B cell (primary cell): ENCODE measurements at regions not wholly inside any gene's neighbourhood (a gene's known extent, or its start where the extent isn't known, plus 50 kb on each side); places are given as distances from the start of the nearest gene placed in this dataset.

ENCODE experiments used
- ATAC-seq: fragments of 200-7000 bp; cut with Tn5 transposase; one replicate; pipeline ENCODE4 v1.10.0; 2021; ENCODE audit warnings: low read depth, mild to moderate bottlenecking, moderate number of reproducible peaks, moderate library complexity
- CTCF ChIA-PET: fragments of 350-600 bp; sonication (Branson Sonifier 250); formaldehyde crosslinking; loops from one replicate; lab custom pipeline; 2021; ENCODE audit warnings: antibody characterized with exemption, inconsistent platforms; lab: Charles Lee
- POLR2A ChIA-PET: fragments of 350-600 bp; sonication (Branson Sonifier 250); formaldehyde crosslinking; loops from one replicate; lab custom pipeline; 2021; ENCODE audit warnings: antibody characterized with exemption; lab: Charles Lee
- DNase-seq: peaks from one replicate; pipeline ENCODE4 v3.0.0; 2013
- H2AFZ ChIP-seq: 2 replicates; pipeline ENCODE4 v1.6.1; 2012; ENCODE audit warnings: mild to moderate bottlenecking, low read depth, low read length; ENCODE audit not compliant: insufficient read depth, poor library complexity, severe bottlenecking
- H3K27ac ChIP-seq, 2 donors: 1 replicate in 1 of 2; 2 replicates in 1 of 2; pipeline ENCODE4 v1.5.1; 2012 to 2013; ENCODE audit warnings: low read length in 2 of 2, mild to moderate bottlenecking in 2 of 2, moderate library complexity in 1 of 2
- H3K27me3 ChIP-seq, 4 experiments: fragments of 200-600 bp in 1 of 4; sonication (generic) in 1 of 4; replicated peaks in 1 of 4; 1 replicate in 2 of 4; 2 replicates in 2 of 4; pipeline versions ENCODE4 v1.6.1 to v1.7.0; 2013 to 2016; ENCODE audit warnings: low read length in 3 of 4, mild to moderate bottlenecking in 2 of 4, mixed read lengths in 1 of 4, moderate library complexity in 1 of 4; ENCODE audit not compliant: insufficient read depth in 4 of 4, control insufficient read depth in 3 of 4; ENCODE audit errors: control extremely low read depth in 1 of 4
- H3K36me3 ChIP-seq, 2 experiments: replicated peaks in 1 of 2; 1 replicate in 1 of 2; 2 replicates in 1 of 2; pipeline versions ENCODE4 v1.6.1 to v1.7.1; 2013; ENCODE audit warnings: low read length in 1 of 2; ENCODE audit not compliant: insufficient read depth in 2 of 2, control insufficient read depth in 1 of 2; ENCODE audit errors: control extremely low read depth in 1 of 2, extremely low read depth in 1 of 2
- H3K4me1 ChIP-seq, 2 donors: fragments of 200-600 bp in 1 of 2; sonication (generic) in 1 of 2; 1 replicate in 1 of 2; 2 replicates in 1 of 2; pipeline versions ENCODE4 v1.5.1 to v1.6.1; 2013 to 2017; ENCODE audit warnings: low read length in 2 of 2; ENCODE audit not compliant: control insufficient read depth in 2 of 2, insufficient read depth in 2 of 2
- H3K4me2 ChIP-seq: replicated peaks from 2 replicates; pipeline ENCODE3; 2012; ENCODE audit warnings: mild to moderate bottlenecking, low read depth, low read length; ENCODE audit not compliant: poor library complexity, severe bottlenecking
- H3K4me3 ChIP-seq, 5 experiments: fragments of 200-600 bp in 1 of 5; sonication (generic) in 1 of 5; 1 replicate in 3 of 5; 2 replicates in 2 of 5; pipeline versions ENCODE4 v1.5.1 to v1.7.0; 2011 to 2016; ENCODE audit warnings: low read length in 4 of 5, mild to moderate bottlenecking in 4 of 5, low read depth in 2 of 5, control low read depth in 1 of 5, moderate library complexity in 1 of 5; ENCODE audit not compliant: insufficient read depth in 1 of 5; ENCODE audit errors: control extremely low read depth in 1 of 5, extremely low read depth in 1 of 5
- H3K79me2 ChIP-seq: fragments of 200-600 bp; sonication (generic); one replicate; pipeline ENCODE4 v1.6.0; 2016; ENCODE audit warnings: low read length; ENCODE audit not compliant: control insufficient read depth, insufficient read depth
- H3K9ac ChIP-seq: fragments of 200-600 bp; sonication (generic); 2 replicates; pipeline ENCODE4 v1.6.1; 2017; ENCODE audit warnings: mild to moderate bottlenecking, low read length, moderate library complexity
- H3K9me3 ChIP-seq, 3 donors: one replicate each; pipeline versions ENCODE4 v1.6.1 to v1.7.1; 2013; ENCODE audit warnings: low read length in 2 of 3; ENCODE audit not compliant: control insufficient read depth in 2 of 3, insufficient read depth in 1 of 3; ENCODE audit errors: control extremely low read depth in 1 of 3
- H4K20me1 ChIP-seq: 2 replicates; pipeline ENCODE4 v1.6.0; 2012; ENCODE audit warnings: mild to moderate bottlenecking, low read length; ENCODE audit not compliant: insufficient read depth, control insufficient read depth, poor library complexity, severe bottlenecking
- H3K27ac Mint-ChIP-seq: one replicate; pipeline ENCODE4 v1.8.0; 2021; ENCODE audit warnings: mixed read lengths
- H3K27me3 Mint-ChIP-seq: one replicate; pipeline ENCODE4 v1.8.0; 2021; ENCODE audit warnings: mixed read lengths
- H3K4me1 Mint-ChIP-seq: one replicate; pipeline ENCODE4 v1.8.0; 2021; ENCODE audit warnings: mixed read lengths
- H3K4me3 Mint-ChIP-seq: one replicate; pipeline ENCODE4 v1.8.0; 2021; ENCODE audit warnings: mixed read lengths
- H3K9me3 Mint-ChIP-seq: one replicate; pipeline ENCODE4 v1.8.0; 2022; ENCODE audit warnings: mixed read lengths; ENCODE audit not compliant: insufficient read depth
- EZH2 ChIP-seq: IDR thresholded peaks from 2 replicates; pipeline ENCODE4 v1.6.1; 2012; ENCODE audit warnings: borderline replicate concordance, low read depth, mild to moderate bottlenecking, moderate library complexity, low read length; ENCODE audit not compliant: insufficient read depth, poor library complexity, severe bottlenecking
- WGBS: methylation state at CpG from one replicate; pipeline ENCODE4 v1.1.5; 2013; ENCODE audit warnings: missing lambda C conversion rate; ENCODE audit not compliant: insufficient coverage; 5-methylcytosine and 5-hydroxymethylcytosine counted together
- intact Hi-C: fragments of 100-400 bp; cut with micrococcal nuclease; formaldehyde crosslinking; loops from one replicate; pipeline ENCODE4 v1.10.0; 2022
- TF ChIP-seq, protein P1 (sequence below): fragments of 200-600 bp; IDR thresholded peaks from one replicate; pipeline ENCODE4 v1.8.0; 2022; ENCODE audit warnings: antibody characterized with exemption, mild to moderate bottlenecking

DNA sequence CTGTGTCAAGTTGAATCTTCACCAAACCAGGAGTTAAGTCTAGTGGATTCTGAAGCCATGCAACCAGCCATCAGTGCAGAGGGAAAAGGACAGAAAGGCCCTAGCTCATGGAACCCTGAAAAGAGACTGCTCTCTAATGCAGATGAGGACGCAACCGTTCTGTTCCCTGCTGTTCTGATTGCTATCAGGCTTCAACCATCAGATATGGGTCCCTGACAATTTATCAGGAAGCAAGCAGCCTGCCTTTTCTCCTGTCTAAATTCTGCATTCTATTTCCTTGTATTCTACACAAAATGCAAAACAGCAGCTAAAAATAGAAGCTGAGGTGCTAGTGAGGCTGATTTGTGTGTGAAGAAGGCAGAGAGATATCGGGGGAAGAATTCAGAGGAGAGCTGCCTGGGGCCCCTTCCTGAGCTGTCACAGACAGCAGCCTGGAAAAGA is 68.4 kb upstream of the RTN4 start:
- no peaks in the 10 kb centered on the region for H4K20me1 ChIP-seq
- H3K27me3 Mint-ChIP-seq, result peaks cover 4% of the 10 kb centered on the region
- DNase-seq, result no peak
- intact Hi-C loops, result no loop called here
- H3K9ac ChIP-seq, result peak overlapping the region; percentile 24
- H3K27ac ChIP-seq, result no peak overlapping the region
- H3K9me3 ChIP-seq, result no peaks in the 10 kb centered on the region
- no peaks in the 10 kb centered on the region for H3K9me3 Mint-ChIP-seq
- H2AFZ ChIP-seq, result peak overlapping the region; percentile 47
- H3K4me1 Mint-ChIP-seq, result peaks cover 18% of the 10 kb centered on the region
- peak overlapping the region in 1 of 5 experiments; percentile 22 for H3K4me3 ChIP-seq
- H3K4me2 ChIP-seq, result peak overlapping the region; percentile 32
- CTCF ChIA-PET, result no interaction called here
- TF ChIP-seq, protein P1, sequence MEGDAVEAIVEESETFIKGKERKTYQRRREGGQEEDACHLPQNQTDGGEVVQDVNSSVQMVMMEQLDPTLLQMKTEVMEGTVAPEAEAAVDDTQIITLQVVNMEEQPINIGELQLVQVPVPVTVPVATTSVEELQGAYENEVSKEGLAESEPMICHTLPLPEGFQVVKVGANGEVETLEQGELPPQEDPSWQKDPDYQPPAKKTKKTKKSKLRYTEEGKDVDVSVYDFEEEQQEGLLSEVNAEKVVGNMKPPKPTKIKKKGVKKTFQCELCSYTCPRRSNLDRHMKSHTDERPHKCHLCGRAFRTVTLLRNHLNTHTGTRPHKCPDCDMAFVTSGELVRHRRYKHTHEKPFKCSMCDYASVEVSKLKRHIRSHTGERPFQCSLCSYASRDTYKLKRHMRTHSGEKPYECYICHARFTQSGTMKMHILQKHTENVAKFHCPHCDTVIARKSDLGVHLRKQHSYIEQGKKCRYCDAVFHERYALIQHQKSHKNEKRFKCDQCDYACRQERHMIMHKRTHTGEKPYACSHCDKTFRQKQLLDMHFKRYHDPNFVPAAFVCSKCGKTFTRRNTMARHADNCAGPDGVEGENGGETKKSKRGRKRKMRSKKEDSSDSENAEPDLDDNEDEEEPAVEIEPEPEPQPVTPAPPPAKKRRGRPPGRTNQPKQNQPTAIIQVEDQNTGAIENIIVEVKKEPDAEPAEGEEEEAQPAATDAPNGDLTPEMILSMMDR, result no peak
- no peak for TF ChIP-seq EZH2
- ATAC-seq, result no peak
- WGBS, result 12% methylated on average over 3 of the region's 3 CpGs
- H3K36me3 ChIP-seq, result no peaks in the 10 kb centered on the region
- H3K79me2 ChIP-seq, result no peaks in the 10 kb centered on the region
- peak overlapping the region; percentile 5 for H3K4me3 Mint-ChIP-seq
- peaks cover 15 to 18% of the 10 kb centered on the region in 2 donors for H3K4me1 ChIP-seq
- POLR2A ChIA-PET, result no interaction called here
- H3K27ac Mint-ChIP-seq, result no peak overlapping the region
- peaks cover 0 to 10% (median 0%) of the 10 kb centered on the region in 4 experiments for H3K27me3 ChIP-seq

DNA sequence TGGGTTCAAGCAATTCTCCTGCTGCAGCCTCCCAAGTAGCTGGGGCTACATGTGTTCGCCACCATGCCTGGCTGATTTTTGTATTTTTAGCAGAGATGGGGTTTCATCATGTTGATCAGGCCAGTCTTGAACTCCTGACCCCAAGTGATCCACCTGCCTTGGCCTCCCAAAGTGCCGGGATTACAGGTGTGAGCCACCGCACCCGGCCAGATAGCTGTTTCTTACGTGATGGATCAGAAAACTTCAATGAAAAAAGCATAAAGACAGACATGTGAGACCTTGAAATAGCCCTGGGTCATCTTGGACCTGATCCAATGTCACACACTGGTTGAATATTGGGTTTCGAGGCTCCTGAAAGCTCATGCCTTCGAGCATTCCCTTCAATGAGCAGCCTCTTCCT is 66.7 kb upstream of the RTN4 start:
- no peak overlapping the region for H2AFZ ChIP-seq
- peaks cover 32% of the 10 kb centered on the region for H3K4me1 Mint-ChIP-seq
- POLR2A ChIA-PET, result no interaction called here
- intact Hi-C loops, result no loop called here
- CTCF ChIA-PET, result no interaction called here
- 95% methylated on average over 7 of the region's 7 CpGs for WGBS
- ATAC-seq (no peak), DNase-seq (no peak)
- H3K9me3 ChIP-seq, result no peaks in the 10 kb centered on the region
- H4K20me1 ChIP-seq, result no peaks in the 10 kb centered on the region
- no peak overlapping the region for H3K27ac Mint-ChIP-seq
- H3K27ac ChIP-seq, result no peak overlapping the region
- no peaks in the 10 kb centered on the region for H3K9me3 Mint-ChIP-seq
- H3K27me3 ChIP-seq, result peaks cover 0 to 10% (median 0%) of the 10 kb centered on the region in 4 experiments
- no peaks in the 10 kb centered on the region for H3K79me2 ChIP-seq
- peaks cover 4% of the 10 kb centered on the region for H3K27me3 Mint-ChIP-seq
- H3K9ac ChIP-seq, result no peak overlapping the region
- H3K36me3 ChIP-seq, result no peaks in the 10 kb centered on the region
- no peak overlapping the region for H3K4me2 ChIP-seq
- no peak overlapping the region for H3K4me3 ChIP-seq
- peaks cover 22 to 33% of the 10 kb centered on the region in 2 donors for H3K4me1 ChIP-seq
- TF ChIP-seq EZH2, result no peak
- TF ChIP-seq, protein P1, result no peak
- H3K4me3 Mint-ChIP-seq, result no peak overlapping the region
